Left cardiac atrium (tissue), 4 donors: ENCODE measurements at regions not wholly inside any gene's neighbourhood (a gene's known extent, or its start where the extent isn't known, plus 50 kb on each side); places are given as distances from the start of the nearest gene placed in this dataset.
"Not testable (repeated sequence)": the region's sequence is repeated elsewhere in the genome, so short reads cannot be mapped to it uniquely, and the experiment has no call there.

Experiments used
- ATAC-seq, 2 donors: fragments of 200-7000 bp; cut with Tn5 transposase; one replicate each; pipeline ENCODE4 v1.9.1; 2020; ENCODE audit warnings: mild to moderate bottlenecking in 2 of 2, moderate library complexity in 2 of 2
- DNase-seq: peaks from one replicate; pipeline ENCODE4 v3.0.0-alpha.2; 2020
- intact Hi-C, 2 donors: fragments of 100-400 bp; cut with DNase I; formaldehyde crosslinking; loops; one replicate each; pipeline versions ENCODE4 v1.14.1 to v1.15.1; 2022 to 2023
- donor health status: DM: no; HTN: yes; CAD: no.
- donor health status: DM: no; HTN: yes; CAD: no; lungs with severe emphysema.
- donor health status: DM: yes; HTN: yes; CAD: no.
- donor health status: Dilated cardiomyopathy.

DNA sequence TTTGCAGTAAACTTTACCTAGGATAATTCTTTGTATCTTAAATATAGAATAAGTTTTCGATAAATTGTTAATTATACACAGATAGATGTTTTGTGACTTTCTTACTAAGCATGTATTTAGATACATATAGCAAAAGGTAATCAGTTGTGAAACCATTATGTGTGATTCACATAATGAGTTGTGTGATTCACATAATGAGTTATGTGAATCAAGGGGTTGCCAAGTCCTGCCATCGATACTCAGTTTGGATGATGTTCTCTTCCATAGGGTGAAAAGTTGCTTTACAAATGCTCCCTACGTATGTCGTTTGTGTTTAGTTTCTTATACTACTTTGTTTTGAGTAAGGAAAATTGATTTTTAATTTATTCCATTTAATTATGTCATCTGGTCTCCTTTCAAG lies 682.1 kb downstream of the MECOM start:
- DNase-seq (no peak), ATAC-seq (no peak)
- intact Hi-C loops: no loop called here

DNA sequence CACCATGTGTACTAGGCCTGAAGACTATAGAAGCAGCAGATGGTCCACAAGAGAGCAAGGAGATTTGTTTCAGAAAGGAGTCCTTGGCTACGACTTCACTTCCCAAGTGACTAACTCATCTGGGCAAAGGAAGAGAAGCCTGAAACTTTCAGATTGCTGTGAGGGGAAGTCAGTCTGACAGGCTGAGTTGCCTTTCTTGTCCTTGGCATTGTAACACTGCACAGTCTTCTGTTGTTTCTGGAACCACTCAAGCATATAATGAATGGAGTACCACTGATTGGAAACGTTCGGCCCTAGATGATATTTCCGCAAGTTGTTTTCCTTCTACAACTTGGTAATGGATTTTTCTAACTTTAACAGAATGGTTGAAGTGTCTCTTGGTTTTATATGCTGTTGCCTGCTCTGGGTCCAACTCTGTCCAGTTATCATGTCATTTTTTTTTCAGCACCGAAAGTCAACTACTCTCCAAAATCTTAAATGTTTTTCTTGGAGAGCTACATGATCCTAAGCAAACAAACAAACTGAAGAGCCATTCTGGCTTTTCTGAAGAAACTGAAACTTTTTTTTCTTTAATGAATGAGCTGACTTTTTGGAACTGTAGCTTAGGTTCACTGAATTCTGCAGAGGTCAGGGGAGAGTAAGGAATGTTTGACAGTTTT lies 685.7 kb downstream of the MECOM start:
- intact Hi-C loops: no loop called here
- DNase-seq (no peak), ATAC-seq (peak; percentile 73 to 90)

DNA sequence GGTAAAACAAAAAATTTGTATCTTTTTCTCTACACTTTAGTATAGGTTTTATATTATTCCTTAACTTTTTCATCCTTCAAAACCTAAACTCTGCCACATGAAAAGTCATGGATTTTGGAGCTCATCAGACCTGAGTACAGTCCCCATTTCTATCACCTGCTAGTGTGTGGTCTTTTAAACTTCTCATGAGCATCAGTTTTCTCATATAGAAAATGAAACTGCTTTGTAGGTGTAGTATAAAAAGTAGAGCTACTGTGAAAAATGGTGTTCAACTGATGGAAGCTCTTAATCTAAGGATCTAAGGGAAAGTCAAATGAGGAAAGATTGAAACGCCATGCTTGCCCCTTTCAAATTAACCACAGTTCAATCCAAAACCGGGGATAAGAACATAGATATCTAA lies 686.5 kb downstream of the MECOM start:
- no peak for DNase-seq
- intact Hi-C loops: no loop called here
- ATAC-seq: no peak

DNA sequence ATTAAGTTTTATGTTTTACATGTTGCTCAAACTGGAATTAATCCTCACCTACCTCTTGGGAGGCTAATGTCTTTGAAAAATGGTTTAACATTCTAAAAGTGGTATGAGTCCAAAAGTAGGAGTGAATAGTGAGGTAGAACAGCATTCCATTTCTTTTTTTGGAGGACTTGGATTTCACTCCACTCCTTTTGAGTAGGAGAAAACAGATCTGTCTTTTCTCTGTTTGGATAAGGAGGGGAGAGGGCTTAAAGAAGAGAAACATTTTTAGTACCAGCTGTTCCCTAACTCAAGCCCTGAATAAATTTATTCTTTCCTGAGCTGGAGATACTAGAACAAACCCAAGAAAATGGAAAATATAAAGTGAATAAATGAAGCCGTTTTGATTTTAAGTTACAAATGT lies 687.9 kb downstream of the MECOM start:
- no peak for DNase-seq
- no peak for ATAC-seq
- intact Hi-C loops: no loop called here

DNA sequence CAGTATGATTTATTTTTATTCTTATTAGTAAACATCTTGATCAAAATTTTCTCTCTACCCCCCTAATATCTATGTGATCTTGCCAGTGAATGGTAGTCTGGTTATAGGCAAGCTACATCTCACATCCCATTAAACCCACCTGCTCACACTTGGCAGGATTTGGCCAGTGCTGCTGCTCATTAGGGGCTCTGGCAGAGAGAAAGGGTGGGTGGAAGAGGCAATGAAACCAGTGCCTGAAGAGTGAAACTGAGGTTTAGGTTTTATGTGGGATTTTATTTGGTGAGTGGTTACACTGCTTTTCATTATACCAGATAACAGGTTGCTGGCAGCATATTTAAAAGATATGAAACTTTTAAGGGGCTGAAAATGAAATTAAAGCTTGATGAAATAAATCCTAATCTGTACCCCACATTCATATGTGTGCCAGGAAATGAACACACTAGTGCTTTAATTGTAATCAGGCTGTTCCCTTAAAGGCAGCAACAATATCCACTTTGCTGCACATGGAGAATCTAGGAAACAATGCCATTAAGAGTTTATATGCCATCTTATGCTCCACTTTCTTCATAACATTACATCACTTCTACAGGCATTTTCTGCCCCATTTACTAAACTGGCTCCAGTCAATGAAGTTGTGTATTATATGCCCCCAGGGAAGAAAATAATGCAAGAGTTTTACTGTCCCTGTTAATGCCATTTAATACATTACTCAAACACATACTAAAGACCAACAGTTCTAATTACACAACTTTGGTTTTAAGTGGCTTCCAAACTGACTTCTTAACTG lies 688.7 kb downstream of the MECOM start:
- no peak for ATAC-seq
- intact Hi-C loops: no loop called here

DNA sequence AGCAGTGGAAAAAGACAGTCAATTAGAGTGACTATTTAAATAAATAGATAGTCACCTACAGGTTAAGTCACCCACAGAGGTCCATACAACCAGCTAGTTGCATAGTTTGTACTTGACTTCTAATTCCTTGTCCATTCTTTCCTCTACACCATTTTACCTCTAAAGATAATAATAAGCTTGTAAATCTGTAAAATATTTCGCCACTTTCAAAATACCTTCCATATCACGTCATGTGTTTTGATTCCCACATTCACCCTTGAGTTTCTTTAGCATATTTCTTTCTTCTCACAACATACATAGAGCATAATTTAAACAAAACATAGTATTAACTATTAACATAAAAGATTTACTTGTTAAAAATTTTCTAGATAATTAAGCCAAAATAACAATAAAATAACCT lies 689.6 kb downstream of the MECOM start:
- no peak for DNase-seq
- ATAC-seq: no peak
- intact Hi-C loops: no loop called here

More for the DNA sequence above, 688.7 kb downstream of the MECOM start:
- no peak for DNase-seq

DNA sequence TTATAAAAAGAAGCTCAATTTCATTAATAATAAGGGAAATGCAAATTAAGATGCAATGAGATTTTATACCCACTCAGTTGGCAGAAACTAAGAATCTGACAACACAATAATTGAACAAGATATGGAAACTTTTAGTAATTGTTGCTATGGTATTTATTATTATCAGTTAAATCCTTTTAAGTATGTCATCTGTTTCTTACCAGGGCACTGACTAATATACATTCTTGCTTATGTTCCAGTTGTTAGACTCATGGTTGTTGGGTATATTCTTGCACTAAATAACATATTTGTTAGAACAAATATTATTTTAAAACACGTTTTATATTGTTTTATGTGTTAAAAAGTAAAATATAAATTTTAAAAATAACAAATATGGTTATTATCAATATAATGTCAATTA lies 690.3 kb downstream of the MECOM start:
- no peak for DNase-seq
- no peak for ATAC-seq
- intact Hi-C loops: no loop called here

DNA sequence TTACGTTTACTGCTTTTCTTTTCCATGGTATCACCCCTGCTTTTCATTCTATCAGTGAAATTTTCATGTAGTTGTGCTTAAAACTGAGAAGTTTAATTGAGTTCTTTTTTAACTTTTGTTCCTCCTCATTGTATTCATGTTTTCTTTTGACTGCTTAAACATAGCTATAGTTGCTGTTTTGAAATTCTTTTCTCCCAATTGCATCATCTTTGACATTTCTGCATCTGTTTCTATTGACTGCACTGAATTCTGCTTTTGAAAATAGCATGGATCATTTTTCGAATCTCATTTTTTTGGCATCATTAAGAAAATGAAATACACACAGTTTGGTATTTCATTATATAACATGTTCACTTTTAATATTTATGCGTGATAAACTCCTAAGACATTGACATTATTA lies 694.9 kb downstream of the MECOM start:
- intact Hi-C loops: no loop called here
- ATAC-seq (no peak), DNase-seq (no peak)

DNA sequence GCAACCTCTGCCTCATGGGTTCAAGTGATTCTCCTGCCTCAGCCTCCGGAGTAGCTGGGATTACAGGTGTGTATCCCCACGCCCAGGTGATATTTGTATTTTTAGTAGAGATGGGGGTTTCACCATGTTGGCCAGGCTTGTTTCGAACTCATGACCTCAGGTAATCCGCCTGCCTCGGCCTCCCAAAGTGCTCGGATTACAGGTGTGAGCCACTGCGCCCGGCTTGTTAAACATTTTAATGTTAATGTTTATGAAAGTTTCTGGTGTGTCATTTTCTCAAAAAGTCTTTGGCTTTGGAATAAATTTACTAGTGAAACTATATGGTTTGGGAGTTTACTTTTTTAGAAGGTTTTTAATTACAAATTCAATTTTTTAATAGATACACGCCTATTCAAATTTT lies 698.8 kb downstream of the MECOM start:
- DNase-seq (no peak), ATAC-seq (no peak)
- intact Hi-C loops: no loop called here

DNA sequence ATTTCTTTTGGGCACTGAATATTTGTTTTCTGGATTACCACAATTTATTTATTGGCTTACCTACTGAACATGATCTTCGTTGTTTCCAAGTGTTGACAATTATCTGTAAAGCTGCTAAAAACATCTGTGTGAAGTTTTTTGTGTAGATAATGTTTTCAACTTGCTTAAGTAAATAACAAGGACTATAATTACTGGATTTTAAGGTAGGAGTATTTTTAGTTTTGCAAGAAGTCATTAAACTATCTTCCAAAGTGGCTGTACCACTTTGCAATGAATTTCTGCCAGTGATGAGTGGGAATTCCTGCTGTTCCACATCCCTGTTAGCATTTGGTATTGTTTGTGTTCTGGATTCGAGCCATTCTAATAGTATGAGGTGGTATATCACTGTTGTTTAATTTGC lies 702.2 kb downstream of the MECOM start:
- no peak for ATAC-seq

DNA sequence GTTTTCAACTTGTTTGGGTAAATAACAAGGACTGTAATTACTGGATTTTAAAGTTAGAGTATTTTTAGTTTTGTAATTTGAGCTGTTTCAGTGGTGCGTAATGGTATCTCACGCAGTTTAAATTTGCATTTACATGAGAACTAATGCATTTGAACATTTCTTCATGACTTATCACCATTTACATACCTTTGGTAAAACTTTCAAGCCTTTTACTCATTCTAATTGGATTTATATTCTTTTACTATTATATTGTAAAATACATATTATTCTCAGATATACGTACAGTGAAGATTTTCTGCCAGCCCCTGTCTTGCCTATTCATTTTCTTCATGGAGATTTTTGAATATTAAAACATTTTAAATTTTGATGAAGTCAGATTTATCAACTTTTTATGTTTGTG lies 703.8 kb downstream of the MECOM start:
- intact Hi-C loops: no loop called here
- ATAC-seq: no peak

More for the DNA sequence above, 702.2 kb downstream of the MECOM start:
- intact Hi-C loops: no loop called here
- DNase-seq: no peak

DNA sequence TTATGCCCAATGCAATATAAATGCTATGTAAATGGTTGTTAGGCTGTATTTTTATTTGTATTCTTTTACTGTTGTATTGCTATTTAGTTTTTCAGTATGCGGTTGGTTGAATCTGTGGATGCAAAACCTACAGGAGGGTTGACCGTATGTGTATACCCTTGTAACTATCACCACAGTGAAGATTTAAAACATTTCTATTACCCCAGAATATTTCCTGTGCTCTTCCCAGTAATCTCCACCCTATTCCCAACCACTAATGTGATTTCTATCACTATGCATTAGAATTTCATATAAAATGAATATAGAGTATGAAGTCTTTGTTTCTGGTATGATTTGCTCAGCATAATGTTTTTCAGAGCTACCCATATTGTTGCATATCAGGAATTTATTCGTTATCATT lies 705.0 kb downstream of the MECOM start:
- intact Hi-C loops: no loop called here
- no peak for ATAC-seq
- DNase-seq: no peak

More for the DNA sequence above, 703.8 kb downstream of the MECOM start:
- DNase-seq: no peak

DNA sequence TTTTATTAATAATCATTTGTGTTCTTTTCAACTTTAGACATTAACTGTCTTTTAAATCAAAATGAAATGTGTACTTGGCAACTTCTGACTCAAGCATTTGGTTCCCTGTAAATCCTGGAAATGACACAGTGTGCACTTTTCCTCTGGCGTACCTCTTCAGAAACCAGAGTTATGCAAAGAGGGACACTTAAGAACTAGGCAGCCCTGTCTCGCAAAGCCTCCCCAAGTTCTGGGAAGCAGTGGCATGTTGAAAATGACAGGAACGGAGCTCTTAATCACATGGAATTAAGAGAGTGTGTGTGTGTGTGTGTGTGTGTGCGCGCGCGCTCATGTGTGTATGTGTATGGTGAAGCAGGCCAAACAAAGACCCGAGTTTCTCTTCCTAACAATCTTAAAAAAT lies 707.4 kb downstream of the MECOM start:
- intact Hi-C loops: no loop called here
- ATAC-seq: no peak
- DNase-seq: no peak

DNA sequence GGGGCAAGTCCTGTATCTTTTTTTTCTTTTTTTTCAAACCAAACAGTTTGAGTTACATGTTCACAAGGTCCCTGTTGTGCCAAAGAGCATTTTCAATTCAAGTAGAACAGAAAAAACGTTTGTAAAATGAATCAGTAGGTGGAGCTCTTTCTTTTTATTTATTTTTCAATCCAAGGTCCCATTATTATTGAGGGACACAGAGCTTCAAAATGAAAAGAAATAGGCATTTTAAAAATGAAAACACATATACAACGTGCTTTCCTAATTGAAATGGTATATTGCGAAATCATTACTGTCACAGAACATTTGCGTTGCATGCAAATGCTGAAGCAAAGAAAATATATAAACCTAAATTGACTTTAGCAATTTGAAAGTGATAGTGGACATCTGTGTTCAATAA lies 711.0 kb downstream of the MECOM start:
- DNase-seq (no peak), ATAC-seq (no peak)
- intact Hi-C loops: no loop called here

DNA sequence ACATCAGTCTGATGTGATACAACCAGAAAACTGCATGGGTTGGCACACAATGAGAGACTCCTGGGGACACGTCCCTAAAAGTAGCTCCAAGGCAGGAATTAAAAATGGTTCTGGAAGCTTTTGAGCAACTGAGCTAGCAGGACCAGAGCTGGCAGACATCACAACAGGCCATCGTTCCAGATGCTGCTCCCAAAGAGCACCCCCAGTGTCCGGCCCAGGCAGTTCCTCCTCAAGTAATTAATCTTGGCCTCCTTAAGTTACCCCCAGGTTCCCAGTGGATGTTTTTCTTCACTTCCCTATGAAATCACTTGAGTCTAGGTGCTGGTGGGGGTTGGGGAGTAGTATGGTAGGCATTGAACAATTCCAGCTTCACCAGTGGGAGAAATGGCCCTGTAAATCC lies 711.6 kb downstream of the MECOM start:
- intact Hi-C loops: no loop called here
- ATAC-seq: no peak
- DNase-seq: no peak

DNA sequence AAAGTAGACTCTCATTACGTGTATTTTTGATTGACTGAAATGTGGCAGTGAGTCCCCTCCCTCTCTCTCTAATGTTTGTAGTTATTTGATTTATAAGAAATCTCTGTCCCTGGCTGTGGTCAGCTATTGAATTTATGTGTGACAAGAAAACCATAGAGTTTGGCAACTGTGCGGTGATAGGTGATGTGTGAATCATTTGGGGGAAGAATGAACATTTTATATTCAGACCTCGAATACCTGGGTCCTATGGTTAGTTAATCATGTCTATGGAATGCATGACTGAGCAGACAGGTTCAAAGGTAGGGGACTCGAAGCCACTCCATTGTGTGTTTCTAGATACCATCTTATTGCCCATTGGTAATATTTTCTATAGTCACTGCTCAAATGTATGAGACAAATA lies 712.1 kb downstream of the MECOM start:
- no peak for ATAC-seq
- no peak for DNase-seq
- intact Hi-C loops: no loop called here

DNA sequence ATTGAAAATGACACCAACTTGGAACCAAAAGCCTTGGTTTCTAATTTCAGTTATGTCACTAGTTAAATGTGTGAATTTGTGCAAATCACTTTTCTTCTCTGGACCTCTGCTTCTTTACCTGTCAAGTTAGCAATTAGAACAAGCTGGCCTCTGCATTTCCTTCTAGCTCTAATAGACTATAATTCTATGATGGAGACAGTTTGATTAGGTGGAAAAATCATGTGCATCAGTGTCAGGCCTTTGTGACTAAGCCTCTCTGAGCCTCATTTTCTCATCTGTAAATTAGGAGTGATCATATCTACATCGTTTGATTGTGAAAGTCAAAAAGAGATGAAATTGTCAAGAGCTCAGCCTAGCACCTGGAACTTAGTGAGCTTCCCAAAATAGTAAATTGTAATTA lies 712.9 kb downstream of the MECOM start:
- DNase-seq (no peak), ATAC-seq (no peak)
- intact Hi-C loops: no loop called here

DNA sequence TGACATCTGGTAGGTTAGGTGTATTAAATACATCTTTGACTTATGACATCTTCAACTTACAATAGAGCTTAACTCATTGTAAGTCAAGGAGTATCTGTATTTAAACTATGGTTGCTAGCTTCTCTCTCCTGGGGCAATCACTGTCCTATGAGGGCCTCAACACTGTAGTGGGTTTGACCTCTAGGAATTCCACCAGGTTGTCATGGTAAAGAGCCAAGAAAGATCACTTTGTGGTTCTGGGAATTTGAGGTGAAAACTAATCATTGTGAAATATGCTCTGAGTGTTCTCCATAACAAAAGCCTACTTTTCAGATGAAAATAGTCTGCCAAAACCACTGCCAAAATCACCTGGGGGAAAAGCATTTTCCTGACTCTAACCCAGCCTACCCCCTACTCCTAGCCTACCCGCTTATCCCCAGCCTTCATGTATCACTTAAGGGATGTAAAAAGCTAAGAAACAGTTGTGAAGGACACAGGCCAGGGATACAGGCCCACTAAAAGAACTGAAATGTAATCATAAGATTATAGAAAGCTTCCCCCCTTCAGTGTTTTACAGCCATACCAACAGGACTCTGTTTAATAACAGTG lies 723.8 kb downstream of the MECOM start:
- intact Hi-C loops: no loop called here
- DNase-seq (no peak), ATAC-seq (no peak)

DNA sequence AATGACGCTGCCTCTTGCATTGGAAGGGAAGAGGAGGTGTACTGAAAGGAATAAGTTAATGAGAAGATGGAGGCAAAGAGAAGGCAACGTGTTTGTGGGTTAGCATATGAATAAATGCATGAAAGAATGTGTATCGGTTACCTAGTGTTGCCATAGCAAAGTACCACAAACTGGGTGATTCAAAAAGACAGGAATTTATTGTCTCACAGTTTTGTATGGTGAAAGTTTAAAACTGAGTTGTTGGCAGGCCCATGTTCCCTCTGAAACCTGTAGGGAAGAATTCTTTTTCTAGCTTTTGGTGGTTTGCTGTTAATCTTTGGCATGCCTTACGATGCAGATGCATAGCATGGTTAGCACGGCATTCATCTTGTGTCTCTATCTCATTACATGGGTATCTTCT lies 729.9 kb downstream of the MECOM start:
- DNase-seq: no peak
- no peak for ATAC-seq
- intact Hi-C loops: no loop called here

DNA sequence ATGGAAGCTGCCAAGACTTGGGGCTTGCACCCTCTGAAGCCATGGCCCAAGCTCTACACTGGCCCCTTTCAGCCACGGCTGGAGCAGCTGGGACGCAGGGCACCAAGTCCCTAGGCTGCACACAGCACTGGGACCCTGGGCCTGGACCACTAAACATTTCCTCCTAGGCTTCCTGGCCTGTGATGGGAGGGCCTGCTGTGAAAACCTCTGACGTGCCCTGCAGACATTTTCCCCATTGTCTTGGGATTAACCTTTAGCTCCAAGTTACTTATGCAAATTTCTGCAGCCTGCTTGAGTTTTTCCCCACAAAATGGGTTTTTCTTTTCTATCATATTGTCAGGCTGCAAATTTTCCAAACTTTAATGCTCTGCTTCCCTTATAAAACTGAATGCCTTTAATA lies 733.5 kb downstream of the MECOM start:
- not testable (repeated sequence) for DNase-seq

DNA sequence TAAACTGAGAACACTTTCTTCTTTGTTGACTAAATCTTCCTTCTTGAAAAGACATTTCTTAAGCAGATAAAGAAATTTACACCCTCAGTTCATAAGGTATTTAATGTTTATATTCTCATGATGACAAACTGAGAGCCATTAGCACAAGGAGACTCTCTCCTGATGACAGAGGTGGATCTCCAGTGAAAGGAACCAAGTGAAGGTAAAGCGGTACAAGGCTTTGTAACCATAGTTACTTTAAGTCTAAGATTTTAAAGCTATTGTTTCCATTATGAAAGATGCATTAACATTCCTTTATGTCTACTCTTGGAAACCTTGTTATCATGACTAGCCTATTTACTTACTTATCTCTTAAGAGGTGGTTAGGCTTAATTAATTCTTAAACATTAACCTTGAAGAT lies 737.1 kb downstream of the MECOM start:
- intact Hi-C loops: no loop called here
- no peak for ATAC-seq
- DNase-seq: no peak

More for the DNA sequence above, 733.5 kb downstream of the MECOM start:
- ATAC-seq, intact Hi-C loops: not testable (repeated sequence)
